DND-41 (cell line): ENCODE measurements at regions not wholly inside any gene's neighbourhood (a gene's known extent, or its start where the extent isn't known, plus 50 kb on each side); places are given as distances from the start of the nearest gene placed in this dataset.

Experiments
- CTCF ChIP-seq: IDR thresholded peaks from 2 replicates; pipeline ENCODE4 v1.5.1; 2012; ENCODE audit warnings: borderline replicate concordance, low read length, moderate library complexity, mild to moderate bottlenecking; ENCODE audit not compliant: poor library complexity, severe bottlenecking; ENCODE audit errors: extremely low read depth
- EZH2 ChIP-seq: IDR thresholded peaks from 3 replicates; pipeline ENCODE4 v1.6.1; 2012; ENCODE audit warnings: borderline replicate concordance, low read depth, mild to moderate bottlenecking, moderate library complexity, low read length, inconsistent platforms; ENCODE audit not compliant: severe bottlenecking

GRCh38 chr9:28758341-28758740, 1185.1 kb upstream of the C9orf72 start:
- TF ChIP-seq CTCF: no peak
- TF ChIP-seq EZH2: no peak
